HG03575 (cell line): ENCODE measurements at regions not wholly inside any gene's neighbourhood (a gene's known extent, or its start where the extent isn't known, plus 50 kb on each side); places are given as distances from the start of the nearest gene placed in this dataset.
"Not testable (repeated sequence)": the region's sequence is repeated elsewhere in the genome, so short reads cannot be mapped to it uniquely, and the experiment has no call there.

Source experiments
- ATAC-seq: cut with Tn5 transposase; IDR thresholded peaks from one replicate; pipeline ENCODE4 v1.9.1; 2021; ENCODE audit not compliant: unreplicated experiment, insufficient number of reproducible peaks, low FRiP score; ENCODE audit errors: extremely low read depth

GRCh38 chr3:82581350-82581749 lies 819.9 kb upstream of the GBE1 start:
- ATAC-seq: no peak

DNA sequence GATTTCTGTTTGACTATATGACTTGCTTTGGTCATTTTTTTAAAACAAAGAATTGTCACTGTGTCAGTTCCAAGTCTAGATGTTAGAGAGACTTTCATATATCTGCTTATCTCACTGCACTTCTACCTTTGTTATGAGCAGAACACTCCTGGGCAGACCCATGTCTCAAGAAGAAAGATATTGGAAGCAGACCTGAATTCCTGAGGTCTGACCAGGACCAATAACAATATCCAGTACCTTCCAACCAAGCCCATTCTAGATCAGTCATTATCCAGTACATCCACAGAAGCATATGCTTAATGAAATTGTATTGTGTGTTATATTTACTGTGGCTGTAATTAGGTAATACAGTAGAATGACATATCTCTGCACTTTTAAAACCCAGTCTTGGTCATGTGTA lies 811.3 kb upstream of the GBE1 start:
- ATAC-seq: no peak

GRCh38 chr3:82568776-82569338 lies 807.4 kb upstream of the GBE1 start:
- no peak for ATAC-seq

- ATAC-seq: no peak
Observed at GRCh38 chr3:82567029-82567600, 805.7 kb upstream of the GBE1 start.

DNA sequence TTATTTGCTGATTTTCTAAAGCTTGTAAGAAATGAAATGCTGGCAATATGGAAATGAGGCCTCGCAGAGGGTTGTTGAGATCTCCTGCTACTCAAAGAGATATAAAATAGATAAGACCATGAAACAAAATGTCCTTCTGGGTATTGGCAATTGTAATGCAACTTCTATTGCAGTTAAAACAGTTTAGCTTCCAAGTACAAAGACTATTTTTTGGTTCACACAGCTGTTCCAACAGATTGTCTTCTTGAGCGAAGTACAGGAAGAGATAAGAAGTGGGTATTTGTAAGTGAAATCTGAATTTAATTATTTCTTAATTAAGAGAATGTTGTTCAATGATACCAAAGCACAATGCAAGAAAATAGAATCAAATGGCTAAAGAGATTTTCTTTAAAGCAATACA lies 801.5 kb upstream of the GBE1 start:
- no peak for ATAC-seq

DNA sequence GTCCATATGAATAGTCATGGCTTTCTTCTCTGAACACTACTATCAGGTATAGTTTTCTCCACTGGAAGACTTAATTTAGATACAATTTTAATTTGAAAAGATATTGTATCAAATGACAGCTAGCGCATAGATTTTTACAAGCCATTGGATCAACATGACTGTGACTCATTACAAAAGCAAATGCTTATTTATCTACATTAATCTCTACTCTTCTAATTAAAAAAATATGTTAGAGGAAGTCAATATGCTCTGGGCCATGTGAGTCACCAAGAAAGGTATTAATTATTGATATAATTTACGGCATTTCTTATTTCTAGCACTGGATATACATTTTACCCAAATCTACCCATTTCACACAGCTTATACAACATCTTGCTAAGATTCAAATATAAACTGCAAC lies 800.3 kb upstream of the GBE1 start:
- ATAC-seq: no peak

- ATAC-seq: no peak
Observed at GRCh38 chr3:82558081-82558480, 796.6 kb upstream of the GBE1 start.

- ATAC-seq: no peak
Observed at GRCh38 chr3:82556113-82556512, 794.7 kb upstream of the GBE1 start.

DNA sequence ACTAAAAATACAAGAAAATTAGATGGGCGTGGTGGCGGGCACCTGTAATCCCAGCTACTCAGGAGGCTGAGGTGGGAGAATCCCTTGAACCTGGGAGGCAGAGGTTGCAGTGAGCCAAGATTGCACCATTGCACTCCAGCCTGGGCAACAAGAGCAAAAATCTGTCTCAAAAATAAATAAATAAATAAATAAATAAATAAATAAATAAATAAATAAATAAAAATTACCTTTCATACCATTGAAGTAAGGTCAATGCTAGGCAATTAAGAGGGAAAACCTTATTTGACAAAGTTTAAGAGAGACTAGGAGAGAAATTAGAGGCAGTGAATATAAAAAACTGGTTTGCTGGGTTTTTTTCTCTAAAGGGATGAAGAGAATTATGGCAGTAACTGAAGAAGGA lies 781.1 kb upstream of the GBE1 start:
- not testable (repeated sequence) for ATAC-seq

DNA sequence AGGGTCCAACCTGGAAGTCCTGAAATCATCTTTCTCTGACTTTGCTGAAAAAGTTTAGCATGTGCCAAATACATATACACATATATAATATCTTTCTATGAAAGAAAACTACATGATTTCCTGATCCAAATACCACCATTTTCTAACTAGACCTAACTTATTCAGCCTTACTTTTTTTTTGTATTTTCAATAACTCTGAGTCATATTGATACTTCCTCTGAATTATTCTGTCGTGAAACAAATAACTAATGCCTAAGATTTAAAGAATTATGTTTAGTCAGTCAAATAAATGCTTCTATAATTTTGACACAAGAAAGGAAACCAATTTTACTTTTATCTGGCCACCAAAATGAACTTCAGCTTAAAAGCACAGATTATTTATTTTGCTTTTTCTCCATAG lies 760.2 kb upstream of the GBE1 start:
- no peak for ATAC-seq

DNA sequence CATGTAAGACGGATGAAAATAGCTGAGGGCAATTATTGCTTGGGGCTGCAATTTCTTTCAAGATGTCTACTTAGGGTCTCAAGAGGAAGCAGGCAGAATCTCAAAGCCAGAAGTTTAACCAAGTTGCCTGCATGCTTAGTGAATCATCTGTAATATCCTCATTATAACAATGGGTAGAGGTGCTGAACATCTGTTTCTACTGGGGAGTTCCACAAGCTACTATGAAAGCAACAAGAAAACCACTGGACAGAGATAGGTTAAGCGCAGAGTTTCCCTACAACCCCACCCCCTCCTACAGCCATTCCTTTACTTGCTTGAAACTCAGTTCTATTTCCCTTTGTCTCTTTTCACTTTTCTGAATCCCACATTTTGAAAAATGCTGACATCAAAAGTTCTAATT lies 759.4 kb upstream of the GBE1 start:
- ATAC-seq: no peak

DNA sequence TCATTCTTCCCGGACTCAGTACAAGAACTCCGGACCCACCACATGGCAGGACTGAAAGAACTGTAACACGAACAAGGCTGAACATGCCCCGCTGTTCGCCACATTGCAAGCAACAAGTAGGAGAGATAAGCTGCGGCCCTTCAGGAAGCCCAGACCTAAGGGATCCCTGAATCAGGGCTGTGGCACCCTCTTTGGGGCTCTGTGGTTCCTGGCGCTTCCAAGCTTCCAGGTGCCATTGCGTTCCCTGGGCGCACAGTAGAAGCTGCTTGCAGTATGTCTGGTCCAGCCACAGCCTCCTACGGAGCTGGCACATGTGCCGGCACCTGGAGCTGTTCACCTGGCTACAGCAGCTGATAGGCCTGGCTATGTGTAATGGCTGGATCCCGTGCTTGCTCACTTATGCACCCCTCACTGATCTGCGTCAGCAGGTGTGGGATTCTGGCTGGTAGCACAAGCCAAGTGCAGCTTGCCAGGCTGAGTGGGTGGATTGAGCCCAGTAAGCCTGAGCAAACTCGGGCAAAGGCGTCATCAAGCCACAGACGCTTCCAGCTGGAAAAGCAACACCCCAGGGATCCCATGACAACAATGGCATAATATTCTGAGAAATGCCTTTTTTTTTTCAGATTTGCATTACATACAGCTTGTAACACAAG lies 748.6 kb upstream of the GBE1 start:
- ATAC-seq: no peak

GRCh38 chr3:82509106-82509842 lies 747.8 kb upstream of the GBE1 start:
- no peak for ATAC-seq

DNA sequence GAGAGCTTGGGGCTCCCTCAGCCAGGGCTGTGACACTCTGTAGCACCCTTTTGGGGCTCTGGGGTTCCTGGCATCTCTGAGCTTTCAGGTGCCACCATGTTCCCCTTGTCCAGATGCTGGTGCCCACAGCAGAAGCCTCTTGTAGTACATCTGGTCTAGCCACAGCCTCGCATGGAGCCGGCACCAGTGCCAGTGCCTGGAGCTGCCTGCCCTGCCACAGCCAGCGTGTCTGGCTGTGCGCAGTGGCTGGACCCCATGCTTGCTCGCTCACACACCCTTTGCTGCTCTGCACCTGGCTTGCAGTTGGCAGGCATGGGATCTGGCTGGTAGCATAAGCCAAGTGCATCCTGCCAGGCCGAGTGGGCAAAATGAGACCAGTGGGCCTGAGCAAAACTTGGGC lies 744.8 kb upstream of the GBE1 start:
- no peak for ATAC-seq

DNA sequence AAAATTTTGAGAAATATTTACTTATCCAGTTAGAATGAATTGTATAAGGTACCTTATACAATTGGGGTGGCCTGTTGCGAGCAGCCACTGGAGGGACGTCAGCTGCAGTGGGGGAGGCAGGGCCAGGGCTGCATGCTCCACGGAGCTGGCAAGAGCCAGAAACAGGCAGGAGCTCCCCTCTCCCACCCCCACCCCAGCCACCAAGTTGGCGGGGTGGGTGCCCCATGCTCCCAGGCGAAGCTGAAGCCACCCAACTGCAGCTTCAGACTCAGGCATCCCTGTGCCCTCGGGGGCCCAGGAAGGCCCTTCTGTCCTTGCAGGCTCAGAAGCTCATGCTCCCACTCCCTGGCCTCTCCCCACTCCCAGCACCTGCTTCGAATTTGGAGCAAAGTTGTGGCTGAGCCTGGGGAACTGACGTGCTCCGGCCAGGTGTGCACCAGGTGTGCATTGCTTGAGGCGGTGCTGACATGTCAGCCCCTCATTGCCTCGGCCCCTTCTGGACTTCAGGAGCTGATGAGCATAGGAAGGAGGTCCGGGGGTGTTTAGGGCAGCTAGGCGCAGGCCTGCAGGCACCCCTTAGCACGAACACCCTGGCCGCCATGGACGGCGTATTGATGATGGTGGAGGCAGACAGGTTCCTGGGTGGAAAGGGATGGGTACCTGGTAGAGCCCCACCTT lies 743.8 kb upstream of the GBE1 start:
- no peak for ATAC-seq

DNA sequence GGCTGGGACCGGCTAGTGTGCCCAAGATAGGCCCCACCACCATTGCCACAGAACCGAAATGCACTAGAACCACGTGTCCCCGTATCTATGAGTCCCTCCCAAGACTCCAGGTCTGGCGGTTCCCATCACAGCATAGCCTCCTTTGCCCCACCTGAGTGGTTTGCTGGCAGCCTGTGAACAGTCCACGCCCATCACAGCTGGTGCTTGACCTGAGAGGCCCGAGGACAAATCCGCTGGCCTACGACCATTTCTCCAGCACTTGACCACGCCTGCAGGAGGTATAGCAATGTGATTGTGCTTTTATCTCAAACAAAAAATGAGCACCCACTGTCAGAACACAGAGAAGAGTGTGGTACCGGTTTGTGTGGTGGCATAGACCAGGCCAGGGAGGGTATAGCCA lies 736.7 kb upstream of the GBE1 start:
- no peak for ATAC-seq

DNA sequence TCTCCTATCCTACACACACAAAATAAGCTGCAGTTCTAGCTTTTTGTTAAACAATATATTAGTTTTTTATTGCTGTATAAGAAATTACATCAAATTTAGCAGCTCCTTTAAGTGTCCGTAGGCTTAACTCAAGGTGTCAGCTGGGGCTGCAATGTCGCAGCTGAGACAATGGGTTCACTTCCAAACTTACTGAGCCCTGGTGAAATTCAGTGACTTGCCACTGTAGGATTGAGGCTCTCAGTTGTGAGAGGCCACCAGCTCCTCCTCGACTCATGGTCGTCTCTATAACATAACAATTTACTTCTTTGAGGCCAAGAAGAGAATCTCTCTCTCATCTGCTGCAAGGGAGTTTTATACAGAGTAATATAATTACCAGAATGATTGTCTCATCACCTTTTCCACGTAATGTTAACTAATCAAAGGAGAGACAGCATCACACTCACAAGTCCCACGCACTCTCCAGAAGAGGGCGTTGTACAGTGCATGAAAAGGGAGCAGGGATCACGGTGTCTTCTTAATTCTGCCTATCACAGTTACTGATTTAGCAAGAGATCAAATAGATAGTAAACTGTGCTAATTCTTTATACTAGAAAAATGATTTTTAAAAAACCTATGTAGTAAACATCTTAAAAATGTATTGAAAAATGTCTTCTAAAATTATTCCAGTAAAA lies 735.6 kb upstream of the GBE1 start:
- no peak for ATAC-seq

DNA sequence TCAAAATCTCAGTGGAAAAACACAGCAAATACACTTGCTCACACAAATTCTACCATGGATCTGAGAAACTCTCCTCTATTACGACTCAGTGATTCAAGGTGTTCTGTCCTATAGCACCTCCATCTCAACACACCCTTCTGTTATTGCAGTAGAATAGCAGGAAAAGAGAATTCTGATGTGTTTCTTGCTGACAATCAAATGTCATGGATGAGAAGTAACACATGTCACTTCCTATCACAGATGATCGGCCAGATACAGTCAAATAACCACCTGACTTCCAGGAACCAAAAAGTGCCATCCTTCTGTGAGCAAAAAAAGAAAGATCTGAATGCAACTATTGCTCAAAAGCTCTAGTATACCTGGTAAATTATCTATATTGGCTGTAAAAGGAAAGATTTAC lies 734.2 kb upstream of the GBE1 start:
- no peak for ATAC-seq

GRCh38 chr3:82494977-82495489 lies 733.6 kb upstream of the GBE1 start:
- ATAC-seq: no peak
